Transverse colon (tissue), 4 donors: ENCODE measurements at regions not wholly inside any gene's neighbourhood (a gene's known extent, or its start where the extent isn't known, plus 50 kb on each side); places are given as distances from the start of the nearest gene placed in this dataset.
"Not testable (repeated sequence)": the region's sequence is repeated elsewhere in the genome, so short reads cannot be mapped to it uniquely, and the experiment has no call there.

Experiments
- DNase-seq: peaks from one replicate; pipeline ENCODE4 v3.0.0-alpha.2; 2019
- H3K27ac ChIP-seq, 4 donors: fragments of 200-600 bp; sonication (generic); 2 replicates each; pipeline ENCODE4 v1.5.1; 2016 to 2018; ENCODE audit warnings: inconsistent platforms in 4 of 4
- H3K27me3 ChIP-seq: fragments of 200-600 bp; sonication (generic); 2 replicates; pipeline ENCODE4 v1.5.1; 2017; ENCODE audit warnings: inconsistent platforms
- H3K36me3 ChIP-seq, 4 donors: fragments of 200-600 bp; sonication (generic); 2 replicates each; pipeline ENCODE4 v1.5.1; 2017 to 2019; ENCODE audit warnings: inconsistent platforms in 4 of 4
- H3K4me1 ChIP-seq, 4 donors: fragments of 200-600 bp; sonication (generic); 2 replicates each; pipeline ENCODE4 v1.5.1; 2017 to 2020; ENCODE audit warnings: inconsistent platforms in 4 of 4
- H3K4me3 ChIP-seq, 4 donors: fragments of 200-600 bp; sonication (generic); 1 replicate in 1 of 4; 2 replicates in 3 of 4; pipeline versions ENCODE4 v1.5.1 to v1.6.1; 2017 to 2019; ENCODE audit warnings: inconsistent platforms in 4 of 4
- H3K9me3 ChIP-seq, 2 donors: fragments of 200-600 bp; sonication (generic); 2 replicates each; pipeline ENCODE4 v1.5.1; 2017 to 2019; ENCODE audit warnings: inconsistent platforms in 2 of 2
- EP300 ChIP-seq: sonication (generic); formaldehyde crosslinking; IDR thresholded peaks from one replicate; pipeline ENCODE4 v1.6.1; 2017; ENCODE audit warnings: antibody characterized with exemption, low read depth
- POLR2A ChIP-seq: fragments of 450-650 bp; IDR thresholded peaks from one replicate; pipeline ENCODE4 v1.6.1; 2016; ENCODE audit warnings: antibody characterized with exemption, mild to moderate bottlenecking, moderate library complexity
- POLR2AphosphoS5 ChIP-seq, 3 donors: sonication (generic); formaldehyde crosslinking; IDR thresholded peaks; one replicate each; pipeline ENCODE4 v1.6.1; 2016; ENCODE audit warnings: antibody characterized with exemption in 3 of 3
- WGBS, 2 donors: methylation state at CpG; one replicate each; pipeline ENCODE4 v1.1.5; 2018; ENCODE audit warnings: low coverage in 1 of 2; 5-methylcytosine and 5-hydroxymethylcytosine counted together
- in situ Hi-C, 4 donors: fragments of 200-750 bp; cut with MboI; loops; one replicate each; pipeline versions ENCODE4 v1.15.0 to v1.15.1; 2017; ENCODE audit warnings: low sequenced_read_pairs in 3 of 4, low pct_ligation_motif_present in 1 of 4, low pct_unique_long_range_greater_than_20kb in 1 of 4
- intact Hi-C: fragments of 100-400 bp; cut with DNase I; formaldehyde crosslinking; loops from one replicate; pipeline ENCODE4 v1.15.1; 2023; ENCODE audit warnings: low total_unique reads
- TF ChIP-seq, protein P1 (sequence below), 5 experiments: fragments of 200-600 bp in 3 of 5; fragments of 450-650 bp in 2 of 5; sonication (generic) in 3 of 5; IDR thresholded peaks; 1 replicate in 2 of 5; 2 replicates in 3 of 5; pipeline ENCODE4 v1.5.1; 2016 to 2017; ENCODE audit warnings: antibody characterized with exemption in 5 of 5, inconsistent platforms in 3 of 5, mild to moderate bottlenecking in 2 of 5, moderate library complexity in 1 of 5

DNA sequence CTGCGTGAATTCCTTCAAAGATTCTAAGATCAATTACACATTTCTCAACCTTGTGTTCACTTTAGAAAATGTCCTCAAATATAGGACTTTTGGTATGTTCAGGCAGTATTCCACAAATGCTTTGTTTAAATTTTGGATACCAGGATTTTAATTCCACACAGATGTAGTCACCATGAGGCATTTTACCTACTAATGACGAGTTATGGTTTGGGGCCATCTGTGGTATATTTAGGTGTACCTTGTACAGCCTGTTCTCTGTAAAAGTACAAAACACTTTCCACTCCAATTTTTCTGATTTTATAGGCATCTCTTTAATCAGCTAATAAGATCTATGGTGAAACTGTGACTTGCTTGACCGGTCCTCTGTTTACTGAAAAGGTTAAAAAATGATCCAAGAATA, 275.7 kb upstream of the PRICKLE1 start:
- WGBS, 2 donors: 83 to 89% methylated on average over 2 to 3 of the region's 3 CpGs
- Histone ChIP-seq H3K27ac (no peak overlapping the region), H3K27me3 (no peaks in the 10 kb centered on the region), H3K9me3 (no peaks in the 10 kb centered on the region), H3K36me3 (no peaks in the 10 kb centered on the region), H3K4me1 (no peaks in the 10 kb centered on the region), H3K4me3 (no peak overlapping the region)
- intact Hi-C loops: no loop called here
- no peak for DNase-seq
- TF ChIP-seq EP300 (no peak), POLR2AphosphoS5 (IDR thresholded peaks at IDR 0.05) (no peak), POLR2A (no peak)
- TF ChIP-seq, protein P1, sequence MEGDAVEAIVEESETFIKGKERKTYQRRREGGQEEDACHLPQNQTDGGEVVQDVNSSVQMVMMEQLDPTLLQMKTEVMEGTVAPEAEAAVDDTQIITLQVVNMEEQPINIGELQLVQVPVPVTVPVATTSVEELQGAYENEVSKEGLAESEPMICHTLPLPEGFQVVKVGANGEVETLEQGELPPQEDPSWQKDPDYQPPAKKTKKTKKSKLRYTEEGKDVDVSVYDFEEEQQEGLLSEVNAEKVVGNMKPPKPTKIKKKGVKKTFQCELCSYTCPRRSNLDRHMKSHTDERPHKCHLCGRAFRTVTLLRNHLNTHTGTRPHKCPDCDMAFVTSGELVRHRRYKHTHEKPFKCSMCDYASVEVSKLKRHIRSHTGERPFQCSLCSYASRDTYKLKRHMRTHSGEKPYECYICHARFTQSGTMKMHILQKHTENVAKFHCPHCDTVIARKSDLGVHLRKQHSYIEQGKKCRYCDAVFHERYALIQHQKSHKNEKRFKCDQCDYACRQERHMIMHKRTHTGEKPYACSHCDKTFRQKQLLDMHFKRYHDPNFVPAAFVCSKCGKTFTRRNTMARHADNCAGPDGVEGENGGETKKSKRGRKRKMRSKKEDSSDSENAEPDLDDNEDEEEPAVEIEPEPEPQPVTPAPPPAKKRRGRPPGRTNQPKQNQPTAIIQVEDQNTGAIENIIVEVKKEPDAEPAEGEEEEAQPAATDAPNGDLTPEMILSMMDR (IDR thresholded peaks at IDR 0.05): no peak
- in situ Hi-C loops: no loop called here

DNA sequence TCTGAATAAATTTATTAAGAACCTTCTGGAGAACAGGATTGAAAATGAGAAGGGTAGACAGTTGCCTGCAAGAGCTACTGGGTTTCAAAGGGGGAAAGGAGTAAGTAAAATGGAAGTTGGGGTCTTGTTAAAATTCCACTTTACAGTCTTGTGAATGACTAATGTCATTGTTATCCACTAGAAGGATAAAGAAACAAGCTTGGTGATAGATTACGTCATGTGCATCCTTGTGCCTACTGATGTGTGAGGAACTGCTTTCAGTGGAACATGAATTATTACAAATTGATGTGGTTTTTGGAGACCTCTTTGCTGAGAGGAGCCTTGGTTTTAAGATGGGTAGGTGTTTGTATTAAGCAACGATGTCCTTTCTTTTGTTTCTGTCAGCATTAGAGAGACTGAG, 272.5 kb upstream of the PRICKLE1 start:
- no peaks in the 10 kb centered on the region for H3K36me3 ChIP-seq
- H3K4me3 ChIP-seq: no peak overlapping the region
- H3K4me1 ChIP-seq: no peaks in the 10 kb centered on the region
- no peak for TF ChIP-seq EP300
- TF ChIP-seq, protein P1 (IDR thresholded peaks at IDR 0.05): no peak
- no peak for TF ChIP-seq POLR2AphosphoS5 (IDR thresholded peaks at IDR 0.05)
- TF ChIP-seq POLR2A: no peak
- DNase-seq: no peak
- intact Hi-C loops: no loop called here
- no peak overlapping the region for H3K27ac ChIP-seq
- H3K27me3 ChIP-seq: no peaks in the 10 kb centered on the region
- H3K9me3 ChIP-seq: no peaks in the 10 kb centered on the region
- in situ Hi-C loops: no loop called here
- WGBS, 2 donors: 80 to 88% methylated on average over 2 of the region's 2 CpGs

DNA sequence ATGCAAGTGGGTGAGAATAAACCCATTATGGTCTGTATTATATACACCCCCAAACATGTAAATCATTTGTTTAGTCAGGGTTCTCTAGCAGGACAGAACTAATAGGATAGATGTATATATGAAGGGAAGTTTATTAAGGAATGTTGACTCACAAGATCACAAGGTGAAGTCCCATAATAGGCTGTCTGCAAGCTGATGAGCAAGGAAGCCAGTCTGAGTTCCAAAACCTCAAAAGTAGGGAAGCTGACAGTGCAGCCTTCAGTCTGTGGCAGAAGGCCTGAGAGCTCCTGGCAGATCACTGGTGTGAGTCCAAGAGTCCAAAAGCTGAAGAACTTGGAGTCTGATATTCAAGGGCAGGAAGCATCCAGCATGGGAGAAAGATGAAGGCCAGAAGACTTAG, 270.8 kb upstream of the PRICKLE1 start:
- in situ Hi-C loops, DNase-seq, intact Hi-C loops, H3K9me3 ChIP-seq, H3K27me3 ChIP-seq, H3K4me3 ChIP-seq, H3K4me1 ChIP-seq, H3K36me3 ChIP-seq, H3K27ac ChIP-seq: not testable (repeated sequence)

DNA sequence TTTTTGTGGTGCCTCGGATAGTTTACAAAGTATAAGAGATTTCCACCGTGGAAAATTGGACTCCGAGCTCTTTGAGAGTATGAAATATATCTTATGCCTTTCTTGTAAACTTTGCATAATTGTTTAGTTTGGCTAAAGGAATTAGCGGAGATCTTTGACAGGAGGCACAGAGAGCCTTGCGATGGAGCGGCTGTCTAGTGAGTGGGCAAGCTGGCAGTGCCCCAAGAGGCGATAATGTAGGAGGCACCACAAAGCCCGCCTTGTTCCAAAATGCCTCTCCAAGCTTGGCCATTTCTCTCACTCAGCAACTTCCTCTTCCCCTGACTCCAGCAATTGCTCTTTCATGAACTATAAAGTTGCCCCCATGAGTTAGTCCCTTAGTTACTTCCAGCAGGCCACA, 270.1 kb upstream of the PRICKLE1 start:
- in situ Hi-C loops (no loop called here), intact Hi-C loops (no loop called here)
- Histone ChIP-seq H3K27ac (no peak overlapping the region), H3K27me3 (no peaks in the 10 kb centered on the region), H3K9me3 (no peaks in the 10 kb centered on the region), H3K4me1 (no peaks in the 10 kb centered on the region), H3K36me3 (no peaks in the 10 kb centered on the region), H3K4me3 (no peak overlapping the region)
- TF ChIP-seq, protein P1 (IDR thresholded peaks at IDR 0.05): no peak
- TF ChIP-seq EP300: no peak
- no peak for TF ChIP-seq POLR2AphosphoS5 (IDR thresholded peaks at IDR 0.05)
- TF ChIP-seq POLR2A: no peak
- DNase-seq: no peak
- WGBS, 2 donors: 67 to 76% methylated on average over 6 to 8 of the region's 8 CpGs

DNA sequence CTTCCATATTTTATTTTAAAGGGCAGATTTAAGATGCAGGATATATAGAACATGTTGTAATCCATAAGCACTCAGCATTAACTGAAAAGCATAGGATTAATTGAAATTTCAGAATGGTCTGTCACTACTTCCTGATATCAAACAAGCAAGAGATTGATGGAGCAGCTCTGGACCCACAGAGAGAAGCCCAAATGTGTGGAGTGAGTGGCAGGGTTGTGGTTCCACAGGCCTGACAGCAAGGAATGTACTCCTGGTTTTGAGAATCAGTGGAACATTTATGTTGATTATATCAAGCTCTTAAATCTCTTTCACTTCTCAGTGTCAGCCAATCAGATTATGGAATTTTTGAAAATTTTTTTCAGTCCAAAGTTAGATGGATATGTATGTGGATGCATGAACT, 267.6 kb upstream of the PRICKLE1 start:
- no peak for DNase-seq
- Histone ChIP-seq H3K4me1 (no peaks in the 10 kb centered on the region), H3K27ac (no peak overlapping the region), H3K36me3 (no peaks in the 10 kb centered on the region), H3K9me3 (no peaks in the 10 kb centered on the region), H3K4me3 (no peak overlapping the region), H3K27me3 (no peaks in the 10 kb centered on the region)
- in situ Hi-C loops: no loop called here
- TF ChIP-seq, protein P1 (IDR thresholded peaks at IDR 0.05): no peak
- no peak for TF ChIP-seq EP300
- TF ChIP-seq POLR2AphosphoS5 (IDR thresholded peaks at IDR 0.05): no peak
- intact Hi-C loops: no loop called here
